PC-3 (cell line): ENCODE measurements at regions not wholly inside any gene's neighbourhood (a gene's known extent, or its start where the extent isn't known, plus 50 kb on each side); places are given as distances from the start of the nearest gene placed in this dataset.

Experiments used
- CTCF ChIP-seq: fragments of 300-600 bp; sonication (generic); conservative IDR thresholded peaks from 2 replicates; pipeline ENCODE4 v1.5.1; 2017; ENCODE audit warnings: antibody characterized with exemption, low read depth, mild to moderate bottlenecking, low read length
- EZH2 ChIP-seq: fragments of 300-600 bp; sonication (generic); IDR thresholded peaks from one replicate; pipeline ENCODE4 v1.6.1; 2017; ENCODE audit warnings: antibody characterized with exemption, mild to moderate bottlenecking, low read length; ENCODE audit not compliant: unreplicated experiment

GRCh38 chr1:83794384-83794783 is 204.5 kb downstream of the TTLL7 start:
- TF ChIP-seq CTCF (no peak), EZH2 (no peak)
